RWPE1 (cell line): ENCODE measurements at regions not wholly inside any gene's neighbourhood (a gene's known extent, or its start where the extent isn't known, plus 50 kb on each side); places are given as distances from the start of the nearest gene placed in this dataset.

ENCODE experiments used
- CTCF ChIA-PET: fragments of 350-600 bp; sonication (Branson Sonifier 250); formaldehyde crosslinking; extraction: SDS; loops from one replicate; lab custom pipeline; 2021; lab: Yijun Ruan, JAX
- POLR2A ChIA-PET: fragments of 400-600 bp; formaldehyde crosslinking; extraction: SDS; loops from one replicate; lab custom pipeline; 2020; ENCODE audit warnings: antibody characterized with exemption; ENCODE audit not compliant: low non-redundant PET; lab: Yijun Ruan, JAX
- DNase-seq: peaks from one replicate; pipeline ENCODE4 v3.0.0; 2012; ENCODE audit warnings: low spot score
- H3K27ac ChIP-seq: fragments of 450-650 bp; 2 replicates; pipeline ENCODE4 v1.5.1; 2017
- TF ChIP-seq, protein P1 (sequence below): fragments of 450-650 bp; conservative IDR thresholded peaks from 2 replicates; pipeline ENCODE4 v1.5.1; 2017; ENCODE audit warnings: low read depth, mild to moderate bottlenecking

DNA sequence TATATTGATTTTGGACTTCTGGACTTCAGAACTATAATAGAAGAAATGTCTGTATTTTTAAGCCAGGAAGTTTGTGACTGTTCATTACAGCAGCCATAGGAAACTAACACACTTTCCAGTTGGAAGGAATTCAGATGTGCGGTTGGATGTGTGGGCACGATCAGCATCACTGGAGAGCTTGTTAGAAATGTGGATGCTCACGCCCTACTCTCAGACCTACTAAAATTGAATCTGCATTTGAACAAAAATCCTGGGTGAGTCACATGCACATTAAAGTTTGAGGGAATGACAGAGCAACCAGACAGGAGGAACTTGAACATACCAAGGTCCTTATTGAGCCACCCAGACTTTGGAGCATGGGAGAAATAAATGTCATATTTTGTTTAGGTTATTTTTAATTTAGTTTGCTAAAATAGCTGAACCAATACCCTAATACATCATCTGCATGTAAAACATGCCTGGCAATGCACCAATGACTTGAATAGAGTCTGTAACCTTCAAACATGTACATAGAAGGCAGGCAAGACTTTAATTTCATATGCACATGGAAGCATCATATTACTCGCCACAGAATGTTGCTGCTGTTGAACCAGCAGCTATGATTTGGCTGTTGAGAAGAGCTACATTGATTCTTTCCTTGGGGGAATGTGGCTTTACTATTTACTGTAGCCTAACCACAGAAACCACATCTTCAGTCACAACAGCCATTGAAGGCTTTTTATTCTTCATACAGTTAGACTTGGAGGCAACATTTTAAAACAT is 346.2 kb downstream of the BARHL2 start:
- ChIA-PET POLR2A (no interaction called here), CTCF (no interaction called here)
- DNase-seq: no peak
- H3K27ac ChIP-seq: no peak overlapping the region
- TF ChIP-seq, protein P1, sequence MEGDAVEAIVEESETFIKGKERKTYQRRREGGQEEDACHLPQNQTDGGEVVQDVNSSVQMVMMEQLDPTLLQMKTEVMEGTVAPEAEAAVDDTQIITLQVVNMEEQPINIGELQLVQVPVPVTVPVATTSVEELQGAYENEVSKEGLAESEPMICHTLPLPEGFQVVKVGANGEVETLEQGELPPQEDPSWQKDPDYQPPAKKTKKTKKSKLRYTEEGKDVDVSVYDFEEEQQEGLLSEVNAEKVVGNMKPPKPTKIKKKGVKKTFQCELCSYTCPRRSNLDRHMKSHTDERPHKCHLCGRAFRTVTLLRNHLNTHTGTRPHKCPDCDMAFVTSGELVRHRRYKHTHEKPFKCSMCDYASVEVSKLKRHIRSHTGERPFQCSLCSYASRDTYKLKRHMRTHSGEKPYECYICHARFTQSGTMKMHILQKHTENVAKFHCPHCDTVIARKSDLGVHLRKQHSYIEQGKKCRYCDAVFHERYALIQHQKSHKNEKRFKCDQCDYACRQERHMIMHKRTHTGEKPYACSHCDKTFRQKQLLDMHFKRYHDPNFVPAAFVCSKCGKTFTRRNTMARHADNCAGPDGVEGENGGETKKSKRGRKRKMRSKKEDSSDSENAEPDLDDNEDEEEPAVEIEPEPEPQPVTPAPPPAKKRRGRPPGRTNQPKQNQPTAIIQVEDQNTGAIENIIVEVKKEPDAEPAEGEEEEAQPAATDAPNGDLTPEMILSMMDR: no peak

DNA sequence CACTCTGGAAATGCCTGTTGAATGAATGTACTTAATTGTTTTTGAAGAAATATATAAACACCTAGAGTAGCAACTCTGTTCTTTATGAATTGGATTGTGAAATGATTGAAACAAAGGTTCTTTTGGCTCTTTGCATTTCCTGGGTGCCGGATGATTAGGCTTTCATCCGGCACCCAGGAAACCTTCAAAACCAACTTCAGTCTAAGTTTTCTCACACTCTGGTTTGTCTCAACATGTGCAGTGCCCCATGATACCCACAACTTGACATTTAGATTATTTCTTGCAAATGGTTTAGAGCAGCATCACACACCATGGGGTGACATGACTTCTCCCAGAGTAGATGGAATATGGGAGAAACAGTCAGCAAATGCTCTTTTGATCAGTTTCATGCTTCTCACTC is 354.9 kb downstream of the BARHL2 start:
- ChIA-PET POLR2A (no interaction called here), CTCF (no interaction called here)
- TF ChIP-seq, protein P1: no peak
- H3K27ac ChIP-seq: no peak overlapping the region
- no peak for DNase-seq

DNA sequence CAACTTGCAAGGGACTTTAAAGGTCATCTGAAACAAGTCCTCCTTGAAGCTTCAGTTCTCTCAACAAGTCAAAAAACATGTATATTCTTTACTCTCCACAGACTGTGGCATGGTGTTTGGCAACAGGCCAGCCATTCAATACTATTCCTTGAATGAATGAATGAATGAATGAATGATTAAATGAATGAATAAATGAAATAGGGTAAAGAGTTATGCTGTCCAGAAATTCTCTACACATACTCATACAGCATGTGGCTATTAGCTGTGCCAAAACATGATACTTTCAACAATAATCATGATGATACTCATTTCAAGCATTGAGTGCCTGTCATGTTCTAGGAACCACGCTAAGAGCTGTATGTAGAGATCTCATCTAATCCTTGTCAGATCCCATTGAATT is 356.1 kb downstream of the BARHL2 start:
- no peak overlapping the region for H3K27ac ChIP-seq
- TF ChIP-seq, protein P1: no peak
- CTCF ChIA-PET: no interaction called here
- POLR2A ChIA-PET: no interaction called here
- no peak for DNase-seq

DNA sequence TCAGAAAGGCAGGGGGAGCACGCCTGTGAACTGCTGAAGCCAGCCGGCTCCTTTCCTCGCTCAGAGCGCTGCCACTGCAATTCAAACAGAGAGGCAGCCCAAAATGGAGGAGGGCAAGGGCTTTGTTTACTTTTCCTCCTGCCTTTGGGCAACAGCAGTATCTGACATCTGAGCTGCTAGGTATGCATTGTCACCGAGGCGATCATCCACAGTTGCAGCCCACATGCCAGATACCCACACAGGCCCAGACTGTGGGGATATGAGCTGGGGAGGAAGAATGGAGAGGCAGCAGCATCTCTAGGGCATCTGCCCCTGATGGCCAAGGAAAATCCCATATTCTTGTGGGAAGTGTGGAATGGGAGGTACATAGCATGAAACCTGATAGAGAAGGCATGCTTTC is 357.1 kb downstream of the BARHL2 start:
- CTCF ChIA-PET: no interaction called here
- no peak overlapping the region for H3K27ac ChIP-seq
- POLR2A ChIA-PET: no interaction called here
- TF ChIP-seq, protein P1: no peak
- no peak for DNase-seq

DNA sequence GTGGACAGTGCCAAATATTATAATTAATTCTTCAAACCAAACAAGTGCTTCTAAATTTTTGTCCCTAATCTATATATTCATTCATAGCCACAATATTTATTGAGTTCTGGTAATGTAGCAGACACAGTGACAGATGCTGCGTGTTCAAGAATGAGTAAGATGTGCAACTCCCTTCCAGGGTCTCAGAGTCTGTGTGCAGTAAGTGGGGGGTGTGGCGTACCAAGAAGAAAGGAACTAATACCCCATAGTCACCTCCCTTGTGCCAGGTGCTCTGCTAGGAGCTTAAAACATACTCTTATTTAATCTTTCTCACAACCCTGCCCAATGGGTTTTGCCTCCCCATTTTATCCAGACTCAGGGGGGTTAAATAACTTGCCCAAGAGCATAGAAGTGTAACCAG is 358.7 kb downstream of the BARHL2 start:
- POLR2A ChIA-PET: no interaction called here
- no peak overlapping the region for H3K27ac ChIP-seq
- CTCF ChIA-PET: no interaction called here
- TF ChIP-seq, protein P1: no peak
- DNase-seq: no peak

DNA sequence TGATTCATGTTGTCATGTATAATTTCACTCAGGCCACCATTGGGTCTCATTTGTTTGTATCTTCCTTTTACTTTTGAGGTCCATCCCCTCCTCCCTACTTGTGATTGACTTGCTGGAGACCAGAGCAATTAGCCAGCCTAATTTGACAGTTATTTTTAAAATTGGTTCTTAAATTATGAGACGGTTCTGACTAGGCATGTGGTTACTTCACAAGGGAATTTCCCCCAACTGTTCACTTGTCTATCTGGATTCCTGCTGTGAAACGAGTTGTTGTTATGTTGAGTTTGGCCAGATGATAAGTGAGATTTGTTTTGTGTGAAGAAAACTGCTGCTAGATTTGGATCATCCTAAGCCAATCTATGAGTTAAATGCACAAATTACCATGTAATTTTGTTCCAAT is 359.1 kb downstream of the BARHL2 start:
- ChIA-PET POLR2A (no interaction called here), CTCF (no interaction called here)
- no peak overlapping the region for H3K27ac ChIP-seq
- no peak for DNase-seq
- TF ChIP-seq, protein P1: no peak
